NCI-H2081 treated with DMSO at 0.1 percent for 48 hours (cell line): ENCODE measurements at regions not wholly inside any gene's neighbourhood (a gene's known extent, or its start where the extent isn't known, plus 50 kb on each side); places are given as distances from the start of the nearest gene placed in this dataset.

Experiments used
- DNase-seq: peaks from one replicate; lab custom pipeline; 2025; lab: John Stamatoyannopoulos, UW

DNA sequence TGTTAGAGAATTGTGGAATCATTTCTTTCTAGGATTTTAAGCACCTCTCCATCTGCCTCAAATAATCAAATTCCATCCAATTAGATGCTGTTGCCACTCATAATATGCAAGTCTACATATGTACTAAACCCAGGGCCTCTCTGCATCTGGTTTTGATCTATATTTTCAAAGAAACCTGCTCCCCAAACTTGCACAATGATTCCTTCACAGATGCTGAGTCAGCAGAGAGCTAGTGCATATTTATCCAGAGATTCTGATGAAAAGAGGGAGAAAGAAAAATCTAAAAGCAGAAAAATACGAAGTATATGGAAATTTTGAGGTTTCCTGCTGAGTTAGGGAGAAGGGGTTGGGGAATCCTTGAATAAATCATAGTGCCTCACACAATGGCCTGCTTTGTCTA, 235.1 kb upstream of the RBFOX1 start:
- DNase-seq = no peak

DNA sequence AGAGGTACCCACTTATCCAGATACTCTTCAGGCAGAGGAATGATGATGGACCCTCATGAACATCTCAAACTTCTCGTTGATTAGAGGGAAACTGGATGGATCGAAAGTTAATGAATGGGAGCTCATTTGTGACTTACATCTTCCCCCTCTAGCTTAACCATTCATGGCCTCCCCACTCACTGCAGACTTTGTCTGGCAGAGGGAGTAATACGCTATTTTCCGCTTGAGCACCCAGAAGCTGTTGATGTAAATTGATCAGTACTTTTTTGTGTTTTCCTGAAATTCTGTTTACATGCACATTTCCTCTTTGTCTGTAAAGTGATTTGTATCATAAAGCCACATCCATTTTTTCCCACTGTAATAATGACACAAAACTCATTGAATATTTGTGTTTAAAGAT, 239.1 kb upstream of the RBFOX1 start:
- no peak for DNase-seq

DNA sequence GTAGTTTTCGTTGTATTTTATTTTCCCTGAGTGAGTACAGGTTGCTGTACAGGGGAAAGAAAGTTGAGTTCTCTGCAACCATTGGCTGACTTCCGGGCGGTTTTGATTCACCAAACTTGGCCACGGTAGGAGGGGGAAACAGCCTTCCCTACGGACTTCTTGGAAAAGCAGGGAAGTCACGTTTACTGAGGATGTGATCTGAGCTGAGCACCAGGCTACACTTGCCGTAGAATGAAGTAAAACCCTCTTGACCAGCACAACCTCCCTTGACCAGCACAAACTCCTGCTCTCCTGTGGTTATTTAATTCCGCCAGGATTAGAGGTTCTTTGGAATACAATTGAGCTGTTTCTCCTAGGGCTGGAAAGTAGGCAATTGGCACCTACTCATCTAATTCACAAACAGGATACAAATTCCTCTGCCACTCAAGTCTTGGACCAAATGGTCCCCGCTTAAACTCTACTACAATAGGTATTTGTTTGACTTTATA, 242.0 kb upstream of the RBFOX1 start:
- DNase-seq = no peak

DNA sequence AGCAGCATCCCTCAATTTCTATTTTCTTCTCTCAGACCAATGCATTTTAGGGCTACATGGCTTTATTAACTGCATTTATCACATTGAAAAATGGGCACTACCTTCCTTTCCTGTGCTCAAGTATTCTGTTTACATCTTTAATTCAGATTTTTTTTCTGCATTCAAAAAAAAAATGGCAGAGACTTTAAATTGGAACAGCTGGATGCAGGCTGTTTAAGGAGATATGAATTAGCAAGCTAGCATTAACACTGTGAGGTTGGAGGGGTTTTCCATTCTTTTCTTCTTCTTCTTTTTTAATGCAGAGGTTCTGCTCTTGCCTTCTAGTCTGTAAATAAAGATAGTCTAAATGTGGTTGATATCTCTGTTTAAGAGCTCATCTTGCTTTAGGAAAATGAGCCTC, 242.9 kb upstream of the RBFOX1 start:
- no peak for DNase-seq

DNA sequence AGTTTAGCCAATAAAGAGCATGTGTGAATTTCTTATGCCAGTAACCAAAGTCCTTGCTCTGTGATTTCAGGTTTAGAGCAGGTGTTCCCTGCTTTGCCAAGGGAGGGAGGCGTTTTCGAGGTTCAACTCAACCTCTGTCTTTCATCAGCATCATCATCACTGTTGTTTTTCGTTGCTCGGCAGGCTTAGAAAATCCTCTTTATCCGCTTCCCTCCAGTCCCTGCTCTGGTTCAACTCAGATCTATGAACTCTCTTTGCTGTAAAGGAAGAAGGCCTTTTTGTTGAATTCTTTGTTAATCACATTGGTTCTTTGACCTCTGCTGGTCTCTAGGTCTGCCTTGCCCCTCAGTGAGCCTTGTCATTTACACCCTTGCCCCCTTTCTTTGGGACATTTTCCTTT, 243.9 kb upstream of the RBFOX1 start:
- DNase-seq = no peak

DNA sequence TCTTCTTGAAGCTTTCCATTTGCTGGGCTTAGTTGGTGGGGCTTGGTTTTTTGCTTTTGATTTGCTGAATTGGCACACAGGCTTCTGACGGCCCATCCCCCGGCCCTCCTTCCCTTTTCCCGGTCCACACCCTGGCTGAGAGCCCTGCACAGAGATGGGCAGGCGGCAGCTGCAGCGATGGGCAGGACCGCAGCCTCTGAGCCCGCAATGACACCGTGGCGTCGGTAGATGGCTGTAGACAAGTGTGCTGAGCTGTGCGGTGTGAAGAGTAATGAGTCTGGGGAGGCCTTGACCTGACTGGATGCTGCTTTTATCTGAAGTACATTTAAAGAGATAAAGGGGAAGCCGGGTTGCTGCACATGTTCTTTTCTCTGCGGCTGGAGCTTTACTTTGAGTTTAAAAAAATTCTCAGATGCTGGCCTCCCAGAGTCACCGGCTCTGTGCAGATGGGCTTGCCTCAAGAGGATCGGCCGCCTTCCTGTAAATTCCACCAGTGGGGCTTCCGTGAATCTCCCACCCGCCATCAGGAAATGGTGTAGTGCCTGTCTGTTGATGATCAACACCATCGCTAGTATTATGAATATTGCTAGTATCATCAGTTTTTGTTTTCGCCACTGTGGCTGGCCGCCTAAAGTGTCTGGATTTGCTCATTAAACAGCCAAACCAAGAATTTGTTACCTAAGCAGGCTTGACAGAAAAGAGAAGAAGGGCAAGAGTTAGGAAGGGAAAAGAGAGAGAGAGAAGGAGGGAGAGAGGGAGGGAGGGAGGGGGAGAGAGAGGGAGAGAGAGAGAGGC, 245.6 kb upstream of the RBFOX1 start:
- DNase-seq = peak; percentile 13

DNA sequence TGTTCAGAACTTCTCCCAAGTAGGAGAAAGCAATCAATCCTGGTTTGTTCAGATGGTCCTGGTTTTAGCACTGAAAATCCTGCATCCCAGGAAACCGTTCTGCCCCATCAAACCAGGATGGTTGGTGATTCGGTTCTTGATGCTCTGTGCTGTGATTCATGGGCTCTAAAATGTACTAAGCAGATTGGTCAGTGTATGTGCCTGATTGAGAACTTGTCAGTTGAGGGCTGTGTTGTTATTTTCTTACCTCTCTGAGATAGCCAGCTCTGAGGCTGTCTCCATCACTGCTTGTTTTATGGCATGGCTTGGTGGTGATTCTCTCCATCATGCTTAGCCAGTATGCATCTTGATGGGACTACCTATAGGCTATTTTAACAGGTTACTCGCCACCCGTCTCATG, 246.9 kb upstream of the RBFOX1 start:
- DNase-seq = no peak

DNA sequence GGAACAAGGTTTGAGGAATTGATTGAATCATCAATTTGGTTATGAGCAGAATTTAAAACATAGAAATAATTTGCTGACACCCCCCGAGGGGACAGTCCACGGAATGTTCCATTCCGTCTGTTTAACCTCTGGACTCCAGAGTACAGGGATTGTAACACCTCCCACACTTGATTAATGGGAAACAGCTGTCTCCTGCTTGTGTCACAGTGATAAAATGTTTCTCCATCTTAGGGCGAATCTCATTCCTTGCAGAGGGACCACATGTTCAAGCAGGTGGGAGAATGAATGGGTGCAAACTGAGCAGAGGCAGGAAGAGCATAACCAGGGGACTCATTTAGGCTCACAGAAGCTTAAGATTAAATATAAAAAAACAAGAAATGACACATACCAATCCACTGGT, 249.5 kb upstream of the RBFOX1 start:
- DNase-seq = no peak

DNA sequence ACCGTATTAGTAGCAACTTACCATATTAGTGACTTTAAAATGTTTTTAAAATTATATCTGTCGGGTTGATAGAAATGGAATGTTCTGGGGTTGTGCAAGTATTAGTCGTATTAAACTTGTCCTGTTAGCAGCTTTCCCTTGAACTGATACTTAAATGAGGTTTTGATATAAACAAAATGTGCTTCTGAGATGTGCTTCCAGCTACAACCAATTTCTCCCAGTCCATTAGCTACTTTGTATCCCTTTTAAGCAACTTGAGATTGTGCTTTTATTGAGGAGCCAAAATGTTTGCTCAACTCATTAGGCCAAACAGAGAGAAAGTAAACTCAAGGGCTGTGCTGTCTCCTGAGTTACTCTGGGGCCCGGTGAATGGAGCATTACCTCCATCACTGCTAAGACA, 255.0 kb upstream of the RBFOX1 start:
- no peak for DNase-seq

DNA sequence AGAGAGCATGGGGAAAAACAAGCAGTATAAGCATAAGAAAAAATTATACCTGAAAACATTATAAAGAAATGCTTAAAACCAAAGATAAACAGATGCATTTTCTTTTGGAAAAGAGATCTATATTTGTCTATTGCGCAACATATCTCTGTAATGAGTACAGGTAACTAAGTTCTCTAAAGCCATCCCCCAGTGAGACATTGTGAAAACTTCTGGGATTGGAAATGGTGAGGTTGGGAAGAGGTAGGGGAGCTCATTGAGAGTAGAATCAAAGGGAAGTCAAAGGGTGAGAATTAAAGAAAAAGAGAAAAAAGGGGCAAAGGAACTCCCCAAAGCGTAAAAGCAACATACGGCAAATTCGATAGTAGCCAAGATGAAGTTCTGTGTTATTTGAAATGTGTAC, 257.9 kb upstream of the RBFOX1 start:
- DNase-seq = no peak

DNA sequence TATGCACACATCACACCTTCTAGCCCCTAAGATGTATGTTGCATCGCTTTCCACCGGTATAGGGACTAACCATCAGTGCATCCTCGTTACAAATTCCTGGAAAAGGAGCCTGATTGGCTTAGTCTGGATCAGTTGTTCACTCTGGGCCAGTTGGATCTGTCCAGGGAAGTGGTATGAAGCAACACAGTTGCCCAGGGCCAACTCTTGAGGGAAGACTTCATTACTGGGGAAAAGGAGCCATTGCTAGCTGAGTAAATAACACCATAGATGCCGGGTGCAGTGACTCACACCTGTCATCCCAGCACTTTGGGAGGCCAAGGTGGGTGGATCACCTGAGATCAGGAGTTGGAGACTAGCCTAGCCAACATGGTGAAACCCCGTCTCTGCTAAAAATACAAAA, 275.2 kb upstream of the RBFOX1 start:
- DNase-seq = no peak

DNA sequence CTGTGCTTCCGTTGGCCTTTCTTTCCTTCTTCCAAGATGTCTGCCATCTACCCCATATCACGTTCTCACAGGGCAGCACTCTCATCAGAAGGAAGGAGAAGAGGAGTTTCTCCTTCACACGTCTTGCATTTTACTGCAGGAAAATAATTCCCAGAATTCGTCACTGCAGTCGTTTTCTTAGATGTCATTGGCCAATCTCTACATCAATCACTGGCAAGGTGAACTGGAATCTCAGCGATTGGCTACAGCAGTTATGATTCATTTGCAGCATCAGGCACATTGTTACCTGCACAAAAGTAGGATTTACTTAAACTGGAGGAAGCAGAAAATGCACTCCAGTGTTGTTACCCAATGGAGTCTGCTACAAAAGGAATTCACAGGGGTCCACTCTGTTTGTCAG, 277.2 kb upstream of the RBFOX1 start:
- DNase-seq = no peak

DNA sequence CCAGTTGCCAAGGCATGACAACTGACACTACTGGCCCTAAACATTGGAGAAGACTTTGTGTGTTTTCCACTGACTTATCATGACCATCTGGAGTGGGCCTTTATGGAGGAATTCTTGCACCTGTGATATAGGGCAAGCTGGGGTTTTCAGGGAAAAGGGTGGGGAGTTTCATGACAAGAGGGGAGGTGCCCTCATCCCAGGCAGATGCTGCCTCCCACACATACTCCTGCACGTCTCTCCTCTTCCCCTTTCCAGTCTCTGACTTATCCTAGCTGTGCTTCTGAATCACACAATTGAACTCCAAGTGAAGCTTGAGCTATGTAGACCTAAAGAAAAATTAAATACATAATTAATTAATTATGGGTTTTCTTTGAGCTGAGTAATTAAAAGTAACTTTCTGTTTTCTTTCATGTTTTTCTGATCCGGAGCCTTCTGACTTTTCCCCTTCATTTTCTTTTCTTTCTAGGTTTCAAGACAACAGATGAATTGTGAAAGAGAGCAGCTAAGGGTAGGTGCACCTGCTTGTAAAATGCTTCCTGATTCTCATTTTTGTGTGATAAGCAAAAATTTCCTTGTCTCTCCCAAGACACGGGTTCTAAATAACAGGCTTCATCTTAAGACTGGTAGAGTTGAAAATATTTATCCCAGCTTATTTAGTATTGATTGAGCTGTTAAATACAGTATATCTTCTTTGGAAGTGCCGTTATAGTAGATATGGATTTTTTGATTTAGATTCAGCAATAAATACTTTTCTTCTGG, 280.9 kb upstream of the RBFOX1 start:
- no peak for DNase-seq

DNA sequence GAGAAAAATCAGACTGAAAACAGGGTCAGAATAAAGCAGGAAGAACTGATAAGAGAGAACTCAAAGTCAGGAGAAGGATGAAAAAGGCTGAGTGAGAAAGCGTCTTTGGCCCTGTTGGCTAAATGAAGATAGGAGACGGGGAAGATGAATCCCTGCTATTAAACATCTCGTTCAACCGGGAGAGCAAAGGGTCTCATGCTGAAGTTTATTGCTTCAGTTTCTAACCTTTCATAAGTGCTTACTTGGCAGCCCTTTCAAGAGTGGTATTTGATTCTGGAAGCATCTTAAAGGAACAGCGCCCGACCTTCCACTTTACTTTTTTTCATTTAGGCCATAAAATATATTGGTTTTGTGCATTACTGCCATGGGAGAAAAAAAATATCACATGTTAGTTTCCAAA, 288.3 kb upstream of the RBFOX1 start:
- no peak for DNase-seq

DNA sequence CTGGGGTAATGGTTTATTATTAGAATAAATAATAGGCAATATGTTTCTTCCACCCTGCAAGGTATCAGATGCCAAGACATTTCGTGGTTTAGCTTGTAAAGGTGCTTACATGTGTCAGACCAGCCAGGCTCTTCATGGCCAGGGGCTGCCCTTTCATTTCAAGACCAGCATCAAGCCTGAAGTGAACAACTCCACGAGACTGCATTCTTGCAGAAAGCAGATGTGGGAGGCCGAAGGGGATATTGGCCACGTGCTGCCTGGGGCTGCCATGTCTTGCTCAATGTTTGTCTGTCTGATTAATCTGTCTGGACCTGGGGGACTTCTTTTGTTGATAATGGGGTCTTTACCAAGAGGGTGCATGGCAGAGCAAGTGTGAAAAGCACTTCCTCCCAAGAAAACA, 294.2 kb upstream of the RBFOX1 start:
- DNase-seq = no peak

DNA sequence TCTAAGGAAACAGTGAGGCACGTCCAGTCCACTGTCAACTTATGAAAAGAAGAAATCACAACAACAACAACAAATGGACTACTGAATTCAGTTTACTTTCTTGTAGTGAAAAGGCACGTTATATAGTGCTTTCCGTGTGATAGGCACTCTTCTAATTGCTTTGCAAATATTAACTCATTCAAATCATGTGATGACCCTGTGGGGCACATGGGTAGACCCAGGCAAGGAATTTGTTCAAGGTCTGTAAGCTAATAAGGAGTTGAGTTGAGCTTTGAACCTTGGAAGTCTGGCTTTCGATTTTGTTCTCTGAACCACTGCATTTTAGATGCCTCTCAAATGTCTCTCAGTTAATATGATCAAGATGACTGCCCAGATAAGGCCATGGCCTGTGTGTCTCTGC, 295.1 kb upstream of the RBFOX1 start:
- DNase-seq = no peak

DNA sequence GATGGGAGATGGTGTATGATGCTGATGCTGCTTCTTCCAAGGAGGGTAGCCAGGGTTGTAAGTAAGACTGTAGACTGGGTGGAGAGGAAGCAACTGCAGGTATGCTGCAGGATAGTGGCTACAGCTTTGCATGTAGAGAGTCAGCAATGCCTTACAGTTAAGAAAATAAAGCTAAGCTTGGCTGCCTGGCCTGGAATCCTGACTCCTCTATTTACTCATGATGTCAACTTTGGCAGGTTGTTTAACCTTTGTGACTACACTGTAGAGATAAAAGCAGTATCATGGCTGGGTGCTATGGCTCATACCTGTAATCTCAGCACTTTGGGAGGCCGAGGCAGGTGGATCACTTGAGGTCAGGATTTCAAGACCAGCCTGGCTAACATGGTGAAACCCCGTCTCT, 301.6 kb upstream of the RBFOX1 start:
- DNase-seq = no peak

DNA sequence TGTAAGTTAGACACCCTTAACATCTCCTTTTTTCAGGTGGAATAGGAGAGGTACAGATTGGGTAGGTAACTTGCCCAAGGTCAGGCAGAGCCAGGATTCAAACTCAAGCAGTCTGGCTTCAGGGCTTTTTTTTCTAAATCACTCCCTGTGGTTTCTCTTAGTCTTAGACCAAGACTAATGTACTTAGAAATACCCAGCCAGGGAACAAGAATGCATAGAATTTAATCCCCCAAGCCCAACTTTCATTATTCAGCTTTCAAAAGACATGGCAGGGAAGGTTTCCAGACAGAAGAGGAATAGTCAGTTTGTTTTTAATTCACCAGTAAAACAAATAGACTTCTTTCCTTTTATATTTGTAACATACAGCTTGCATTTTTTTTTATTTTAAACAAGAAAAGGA, 305.2 kb upstream of the RBFOX1 start:
- DNase-seq = no peak

DNA sequence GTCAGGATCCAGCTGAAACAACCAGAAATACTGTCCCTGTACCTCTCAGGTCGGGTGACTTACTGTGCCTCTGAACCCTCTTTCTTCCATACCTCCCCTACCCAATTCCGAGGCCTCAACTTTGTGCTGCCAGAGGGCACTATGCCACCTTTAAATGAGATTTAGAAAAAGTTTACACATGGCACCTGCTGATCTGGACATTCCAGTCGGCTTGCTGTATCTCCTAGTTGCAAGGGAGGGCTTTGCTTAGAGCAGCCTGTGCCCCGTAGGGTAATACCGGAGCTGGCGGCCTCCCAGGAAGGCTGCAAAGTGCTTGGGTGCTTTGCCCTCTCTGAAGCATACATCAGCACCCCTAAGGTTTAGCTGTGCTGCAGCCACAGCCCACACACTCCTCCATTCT, 306.0 kb upstream of the RBFOX1 start:
- no peak for DNase-seq

DNA sequence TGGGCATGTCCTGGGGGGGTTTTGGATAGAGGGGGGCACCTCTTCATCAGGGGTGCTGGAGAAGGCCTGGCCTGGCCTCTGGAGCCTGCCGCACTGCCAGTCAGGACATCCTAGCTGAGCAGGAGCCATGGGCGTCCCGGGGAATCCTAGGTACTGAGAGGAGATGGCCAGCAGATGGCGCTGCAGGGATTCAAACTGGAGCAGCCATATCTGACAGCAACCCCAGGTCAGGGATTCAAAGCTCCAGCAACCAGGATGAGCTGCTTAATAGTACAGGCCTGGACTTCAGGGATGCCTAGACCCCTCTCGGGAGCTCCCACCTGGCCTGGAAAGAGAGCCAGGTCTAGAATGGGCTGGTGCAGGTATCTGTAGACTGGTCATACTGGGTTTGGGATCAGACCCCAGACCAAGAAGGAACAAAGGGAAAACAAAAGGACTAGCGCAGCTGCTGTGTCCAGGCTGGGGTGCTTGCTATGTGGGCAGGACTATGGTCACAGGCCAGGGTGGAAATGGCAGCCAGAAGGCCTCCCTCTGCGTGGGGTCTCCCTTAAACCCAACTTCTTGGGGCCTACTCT, 306.9 kb upstream of the RBFOX1 start:
- DNase-seq = no peak

DNA sequence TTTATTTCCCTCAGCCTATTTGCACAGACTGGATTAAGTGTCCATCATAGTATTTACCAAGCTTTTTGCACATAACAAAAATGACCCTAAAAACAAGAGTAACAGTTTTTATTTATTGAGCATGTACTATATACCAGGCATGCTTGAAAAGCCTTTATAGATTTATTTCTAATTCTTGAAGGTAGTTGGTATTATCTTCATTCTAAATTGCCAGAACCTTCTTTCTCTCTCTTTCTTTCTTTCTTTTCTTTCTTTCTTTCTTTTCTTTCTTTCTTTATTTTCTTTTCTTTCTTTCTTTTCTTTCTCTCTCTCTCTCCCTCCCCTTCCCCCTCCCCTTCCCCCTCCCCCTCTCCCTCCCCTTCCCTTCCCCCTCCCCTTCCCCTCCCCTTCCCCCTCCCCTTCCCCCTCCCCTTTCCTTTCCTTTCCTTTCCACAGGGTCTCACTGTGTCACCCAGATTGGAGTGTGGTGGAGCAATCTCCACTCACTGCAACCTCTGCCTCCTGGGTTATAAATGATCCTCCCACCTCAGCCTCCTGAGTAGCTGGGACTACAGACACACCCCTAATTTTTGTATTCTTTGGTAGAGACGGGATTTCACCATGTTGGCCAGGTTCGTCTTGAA, 310.9 kb upstream of the RBFOX1 start:
- DNase-seq = no peak

DNA sequence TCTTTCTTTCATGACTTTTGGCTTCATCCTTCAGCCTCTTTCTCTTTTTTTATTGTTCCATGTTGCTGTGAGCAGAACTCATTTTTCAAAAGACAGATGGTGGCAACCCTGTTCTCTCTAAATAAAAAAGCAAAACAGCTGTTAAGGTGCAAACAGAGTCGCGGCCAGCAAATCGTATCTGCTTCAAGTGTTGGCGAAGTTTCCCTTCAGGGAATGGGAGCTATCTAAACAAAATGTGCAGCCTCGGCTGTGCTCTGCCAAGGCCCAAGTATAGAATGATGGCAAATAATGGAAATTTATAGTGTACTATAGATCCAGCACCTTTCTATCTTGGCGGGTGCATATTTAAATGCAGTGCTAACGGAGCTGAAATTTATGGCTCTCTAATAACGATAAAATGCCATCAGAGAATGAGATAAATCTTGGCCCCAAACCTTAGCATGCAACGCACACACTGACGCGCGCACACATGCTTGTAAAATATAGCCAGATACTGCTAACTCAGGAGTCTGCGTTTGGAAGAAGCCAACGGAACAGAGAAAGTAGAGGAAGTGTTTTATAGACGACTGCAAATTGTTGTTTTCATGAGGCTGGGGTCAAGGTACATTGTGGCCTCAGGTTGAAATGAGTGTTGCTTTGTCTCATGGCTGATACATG, 315.5 kb upstream of the RBFOX1 start:
- no peak for DNase-seq
